NCI-H345 treated with DMSO at 0.1 percent for 48 hours (cell line): ENCODE measurements at regions not wholly inside any gene's neighbourhood (a gene's known extent, or its start where the extent isn't known, plus 50 kb on each side); places are given as distances from the start of the nearest gene placed in this dataset.
"Not testable (repeated sequence)": the region's sequence is repeated elsewhere in the genome, so short reads cannot be mapped to it uniquely, and the experiment has no call there.

Experiments used
- DNase-seq: peaks from one replicate; lab custom pipeline; 2025; ENCODE audit not compliant: unreplicated experiment; lab: John Stamatoyannopoulos, UW

DNA sequence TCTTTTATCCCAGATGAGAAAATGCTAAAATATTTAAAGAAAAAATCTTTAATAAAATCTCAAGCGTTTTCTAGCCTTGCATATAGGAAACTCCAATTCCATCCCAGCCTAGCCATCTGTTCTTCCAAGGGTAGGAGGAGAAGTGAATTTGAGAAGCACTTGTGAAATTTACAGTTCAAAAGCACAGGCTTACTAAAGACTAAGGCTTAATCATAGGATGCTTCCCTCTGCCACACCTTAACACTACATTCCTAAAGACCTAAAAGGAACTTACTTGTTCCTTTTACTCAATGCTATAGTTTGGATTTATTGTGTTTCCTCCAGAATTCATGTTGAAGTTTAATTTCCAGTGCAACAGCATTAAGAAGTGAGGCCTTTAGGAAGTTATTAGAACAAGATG, 764.8 kb upstream of the CADM2 start:
- DNase-seq, result no peak

- DNase-seq, result no peak
Measured at GRCh38 chr3:84209474-84209873, 749.3 kb upstream of the CADM2 start.

- DNase-seq, result no peak
Measured at GRCh38 chr3:84223512-84223911, 735.3 kb upstream of the CADM2 start.

DNA sequence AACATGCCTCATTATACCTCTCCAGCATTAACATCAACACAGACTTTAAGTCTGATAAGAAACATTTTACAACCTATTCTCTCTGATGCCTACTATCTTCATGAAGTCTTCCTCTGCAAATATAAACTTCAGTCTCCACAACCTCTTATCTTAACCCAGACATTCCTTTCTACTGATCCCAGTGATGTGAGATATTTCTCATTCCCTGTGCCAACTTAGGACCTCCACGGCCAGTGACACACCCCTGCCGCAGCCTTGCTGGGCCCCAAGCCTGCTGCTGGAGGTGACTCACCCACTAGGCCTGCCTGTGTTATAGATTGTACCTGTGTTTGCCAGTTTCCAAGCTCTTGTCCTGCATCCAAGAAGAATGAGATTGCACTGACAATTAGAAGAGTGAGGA, 734.5 kb upstream of the CADM2 start:
- no peak for DNase-seq

DNA sequence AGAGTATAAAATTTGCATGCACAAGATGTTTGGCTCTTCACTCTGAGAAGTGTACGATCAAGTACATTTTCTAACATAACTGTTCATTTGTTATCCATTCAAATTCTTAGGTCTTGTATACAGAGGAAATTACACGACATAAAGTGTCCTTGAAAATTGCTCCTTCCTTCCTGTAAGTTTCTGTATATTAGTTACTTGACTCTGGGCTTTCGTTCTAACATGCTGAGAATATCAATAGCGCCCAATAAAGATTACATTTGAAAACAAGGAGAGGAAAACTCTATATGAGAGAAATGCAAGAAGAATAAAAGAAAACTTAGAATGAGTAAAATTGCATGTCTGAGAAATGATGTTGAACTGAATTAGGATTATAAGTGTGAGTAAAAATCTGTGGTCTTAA, 722.5 kb upstream of the CADM2 start:
- no peak for DNase-seq

- no peak for DNase-seq
Measured at GRCh38 chr3:84245789-84246188, 713.0 kb upstream of the CADM2 start.

- DNase-seq, result no peak
Measured at GRCh38 chr3:84260596-84260995, 698.2 kb upstream of the CADM2 start.

- no peak for DNase-seq
Measured at GRCh38 chr3:84265768-84266167, 693.0 kb upstream of the CADM2 start.

GRCh38 chr3:84275532-84275931, 683.3 kb upstream of the CADM2 start:
- no peak for DNase-seq

DNA sequence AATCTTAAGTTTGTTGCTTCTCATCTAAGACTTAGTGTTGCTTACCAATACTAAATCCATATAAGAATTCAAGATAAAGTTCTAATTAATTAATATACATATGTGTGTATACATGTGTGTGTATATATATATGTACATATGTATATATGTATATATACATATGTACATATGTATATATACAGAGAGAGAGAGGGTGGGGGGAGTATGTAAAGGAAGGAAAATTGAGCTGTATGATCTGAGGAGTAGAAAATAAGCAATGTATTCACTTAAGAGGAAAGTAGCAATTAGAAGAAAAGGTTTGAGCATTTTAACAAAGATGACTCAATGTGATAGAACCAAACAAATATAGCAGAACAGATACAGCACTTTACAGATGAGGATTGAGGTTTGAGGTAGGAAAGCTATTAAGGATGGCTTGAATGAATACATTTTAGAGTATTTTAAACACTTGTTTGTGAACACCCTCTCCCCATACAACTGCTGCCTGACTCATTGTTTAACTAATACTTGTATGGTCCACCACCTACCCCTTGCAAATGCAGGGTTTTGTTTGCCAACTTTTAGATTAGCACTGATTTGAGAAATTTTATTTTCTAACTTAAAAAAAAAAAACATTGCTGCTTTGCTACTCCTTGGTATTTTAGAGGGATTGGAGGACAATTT, 681.1 kb upstream of the CADM2 start:
- DNase-seq, result no peak

DNA sequence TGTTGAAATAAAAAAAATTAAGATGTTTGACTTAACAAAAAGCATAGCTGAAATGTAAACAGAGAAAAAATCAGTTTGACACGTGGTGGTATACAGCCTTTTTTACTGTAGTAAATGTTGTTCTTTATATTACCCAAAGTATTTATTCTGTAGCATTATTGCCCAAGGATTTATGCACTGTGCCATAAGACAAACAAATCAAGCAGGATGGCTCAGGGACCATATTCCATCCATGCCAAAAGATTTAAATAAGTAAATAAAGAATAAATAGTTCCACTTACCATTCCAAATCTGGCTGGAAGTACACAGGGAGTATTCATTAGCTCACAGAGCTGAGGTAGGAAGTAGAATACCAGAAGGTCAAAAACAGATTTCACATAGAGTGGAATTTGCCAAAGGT, 666.7 kb upstream of the CADM2 start:
- DNase-seq, result no peak

DNA sequence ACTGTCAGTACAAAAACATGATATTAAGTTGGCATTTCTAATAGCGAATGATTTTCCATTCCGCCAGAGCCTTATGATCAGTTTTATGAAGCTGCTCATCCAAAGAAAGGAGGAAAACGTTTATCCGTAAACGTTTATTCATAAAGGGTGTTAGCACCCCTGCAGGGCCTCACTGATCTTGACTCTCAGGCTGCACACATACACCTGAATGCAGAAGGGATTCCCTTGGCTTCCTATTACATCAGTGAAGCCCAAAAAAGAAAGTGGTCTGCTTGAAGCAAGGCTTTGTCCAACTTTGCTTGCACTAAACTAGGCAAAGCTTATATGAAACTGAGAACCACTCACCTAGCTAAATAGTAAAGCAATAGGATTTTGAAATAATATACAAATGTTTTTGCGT, 659.5 kb upstream of the CADM2 start:
- DNase-seq, result no peak

GRCh38 chr3:84304214-84304613, 654.6 kb upstream of the CADM2 start:
- DNase-seq, result no peak

DNA sequence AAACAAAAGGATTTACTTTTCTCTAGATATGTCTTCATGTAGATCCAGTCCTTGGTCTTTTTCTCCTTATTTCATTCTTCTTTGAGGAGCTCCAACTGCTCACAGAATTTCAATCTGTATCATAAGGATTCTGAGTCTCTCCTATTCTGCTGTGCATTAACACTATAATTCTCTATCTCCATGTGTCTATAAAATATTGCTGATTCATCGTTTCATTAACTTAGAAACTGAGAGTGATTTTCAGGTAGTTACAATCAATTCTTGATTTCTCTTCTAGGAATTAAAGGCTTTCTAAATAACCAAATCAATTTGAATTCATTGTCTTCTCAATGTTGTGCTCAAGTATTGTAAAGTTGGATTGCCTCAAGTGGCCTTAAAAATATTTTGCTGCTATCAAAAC, 651.5 kb upstream of the CADM2 start:
- no peak for DNase-seq

DNA sequence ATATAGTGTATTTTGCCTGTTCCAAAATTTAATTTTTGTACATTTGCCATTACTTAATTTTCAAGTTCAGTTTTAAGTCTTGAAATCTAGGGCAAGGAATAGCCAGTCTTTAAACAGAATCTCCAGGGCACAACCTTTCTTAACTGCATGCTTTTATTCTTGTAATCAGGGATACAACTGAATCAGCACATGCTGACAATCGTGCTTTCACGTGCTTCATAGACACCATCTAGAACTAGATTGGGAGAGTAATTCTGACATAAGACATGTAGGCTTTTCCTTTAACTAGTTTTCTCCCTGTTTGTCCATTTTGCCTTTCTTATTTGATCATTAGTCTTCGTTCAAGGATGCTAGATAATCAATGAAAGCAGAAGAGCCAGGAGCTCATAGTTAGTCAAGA, 650.4 kb upstream of the CADM2 start:
- DNase-seq, result no peak

DNA sequence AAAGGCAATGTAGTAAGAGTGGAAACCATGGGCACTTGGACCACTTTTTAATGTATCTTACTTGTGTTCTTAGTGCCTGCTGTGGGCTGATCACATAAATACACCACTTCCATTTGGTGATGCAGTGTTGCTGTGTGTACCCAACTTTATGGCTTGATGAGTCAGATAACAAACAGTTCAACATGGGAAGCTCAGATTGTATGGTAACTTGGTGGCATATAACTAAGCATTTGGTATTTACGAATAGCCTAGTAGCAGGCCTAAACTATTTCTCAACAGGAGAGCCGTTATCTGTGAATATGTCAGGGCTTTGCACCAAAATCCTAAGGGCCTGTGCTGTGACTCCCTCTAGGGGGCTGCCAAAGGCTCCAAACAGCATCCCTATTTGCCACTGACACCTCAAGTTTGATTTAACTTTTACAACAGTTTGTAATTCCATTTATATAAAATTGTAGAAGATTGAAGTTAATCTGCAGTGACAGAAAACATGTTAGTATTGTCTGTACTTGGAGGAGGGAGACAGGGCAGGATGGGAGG, 640.4 kb upstream of the CADM2 start:
- no peak for DNase-seq

GRCh38 chr3:84365563-84366278, 593.1 kb upstream of the CADM2 start:
- DNase-seq, result not testable (repeated sequence)
